CD4-positive, alpha-beta T cell treated with Interleukin-12 subunit alpha and Interleukin-12 subunit beta, for 1 hour (primary cell): ENCODE measurements at regions not wholly inside any gene's neighbourhood (a gene's known extent, or its start where the extent isn't known, plus 50 kb on each side); places are given as distances from the start of the nearest gene placed in this dataset.
"Not testable (repeated sequence)": the region's sequence is repeated elsewhere in the genome, so short reads cannot be mapped to it uniquely, and the experiment has no call there.

Experiments
- DNase-seq: peaks from one replicate; pipeline ENCODE4 v3.0.0-alpha.2; 2020

GRCh38 chr2:62410015-62410453 is 96.0 kb downstream of the TMEM17 start:
- DNase-seq, result no peak

GRCh38 chr2:62409442-62409841 is 96.6 kb downstream of the TMEM17 start:
- no peak for DNase-seq

DNA sequence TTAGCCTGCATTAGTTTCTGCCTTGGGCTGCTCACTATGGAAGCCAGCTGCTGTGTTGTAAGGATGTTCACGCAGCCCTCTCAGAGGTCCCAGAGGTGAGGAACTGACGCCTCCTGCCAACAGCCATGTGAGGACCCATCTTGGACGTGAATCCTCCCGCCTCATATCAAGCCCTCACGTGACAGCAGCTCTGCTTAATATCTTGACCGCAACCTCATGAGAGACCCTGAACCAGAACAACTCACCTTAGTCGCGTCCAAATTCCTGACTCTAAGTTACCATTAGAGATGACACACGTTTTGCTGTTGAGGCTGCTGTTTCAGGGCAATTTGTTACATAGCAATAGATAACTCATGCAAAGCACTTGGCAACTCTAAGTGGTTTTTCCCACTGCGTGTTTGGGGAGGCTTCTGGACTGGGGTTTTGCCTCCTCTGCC is 97.7 kb downstream of the TMEM17 start:
- no peak for DNase-seq

GRCh38 chr2:62407838-62408237 is 98.2 kb downstream of the TMEM17 start:
- DNase-seq, result no peak

DNA sequence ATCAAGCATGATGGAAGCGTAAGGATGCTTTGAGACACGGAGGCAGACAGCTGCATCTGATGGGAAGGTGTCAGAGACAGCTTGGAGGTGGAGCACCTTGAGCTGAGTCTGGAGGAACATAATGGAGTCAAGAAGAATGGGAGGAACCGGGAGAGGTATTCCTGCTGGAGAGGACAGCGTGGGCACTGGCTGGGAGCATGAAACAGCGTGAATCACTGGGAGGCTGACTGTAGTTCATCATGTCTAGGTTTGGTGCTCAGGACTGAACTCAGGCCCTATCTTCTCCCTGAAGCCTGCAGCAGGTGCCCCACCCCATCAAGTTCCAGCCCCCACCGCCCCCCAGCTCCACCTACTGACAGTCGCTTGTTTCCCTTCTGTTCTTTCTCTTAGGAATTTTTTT is 98.6 kb downstream of the TMEM17 start:
- no peak for DNase-seq

DNA sequence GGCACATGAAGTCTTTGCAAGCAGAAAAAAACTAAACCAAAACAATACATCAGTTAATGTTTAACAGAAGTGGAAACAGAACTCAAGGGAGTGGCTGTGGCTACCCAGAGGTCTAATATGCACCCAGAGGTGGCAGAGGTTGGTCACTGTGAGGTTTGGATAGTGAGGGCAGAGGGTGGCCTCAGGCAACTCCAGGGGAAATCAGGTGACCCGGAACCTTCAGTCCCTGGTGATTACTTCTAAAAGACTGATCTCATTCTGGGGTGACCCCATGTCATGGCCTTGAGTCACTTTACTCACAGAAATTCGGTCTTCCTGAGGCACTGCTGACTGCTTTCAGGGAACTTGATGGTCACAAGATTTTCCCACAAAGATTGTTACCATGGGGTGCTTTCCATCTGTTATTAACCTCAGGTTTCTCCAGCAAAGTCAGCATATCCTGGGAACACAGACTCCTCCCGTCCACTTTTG is 99.4 kb downstream of the TMEM17 start:
- DNase-seq, result no peak

DNA sequence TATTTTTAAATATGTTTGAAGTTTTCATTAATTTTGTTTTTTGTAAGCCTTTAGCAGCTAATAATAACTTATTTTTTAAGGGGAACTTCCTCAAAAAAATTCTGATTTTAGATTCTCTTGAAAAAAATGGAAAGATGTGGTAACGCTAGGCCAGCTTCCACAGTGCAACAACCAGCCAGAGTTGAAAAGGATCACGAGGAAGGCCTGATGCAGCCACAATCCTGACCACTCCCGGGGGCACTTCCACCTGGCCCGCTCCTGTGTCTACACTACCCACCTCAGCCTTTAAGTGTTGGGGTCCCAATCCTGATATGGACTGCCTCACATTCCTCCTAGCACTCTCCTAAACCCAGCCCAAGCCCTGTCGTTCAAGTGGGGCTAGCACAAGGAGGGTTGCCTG is 101.1 kb downstream of the TMEM17 start:
- no peak for DNase-seq

DNA sequence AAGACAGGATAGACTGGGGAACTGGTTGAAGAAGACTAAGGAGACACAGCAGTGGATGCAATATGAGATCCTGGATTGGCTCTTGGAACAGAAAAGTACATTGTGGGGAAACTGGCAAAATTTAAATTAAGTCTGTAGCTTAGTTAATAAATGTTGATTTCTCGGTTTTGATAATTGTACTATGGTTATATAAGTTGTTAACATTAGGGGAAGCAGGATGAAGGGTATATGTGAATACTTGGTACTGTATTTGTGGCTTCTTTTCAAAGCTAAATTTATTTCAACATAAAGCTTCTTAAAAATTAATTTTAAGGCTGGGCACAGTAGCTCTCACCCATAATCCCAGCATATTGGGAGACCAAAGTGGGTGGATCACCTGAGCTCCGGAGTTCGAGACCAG is 103.8 kb downstream of the TMEM17 start:
- no peak for DNase-seq

GRCh38 chr2:62398356-62398755 is 107.6 kb downstream of the TMEM17 start:
- no peak for DNase-seq

- no peak for DNase-seq
Measured at GRCh38 chr2:62396880-62397279, 109.1 kb downstream of the TMEM17 start.

GRCh38 chr2:62393293-62393692 is 112.7 kb downstream of the TMEM17 start:
- no peak for DNase-seq

- no peak for DNase-seq
Measured at GRCh38 chr2:62391696-62392095, 114.3 kb downstream of the TMEM17 start.

- DNase-seq, result not testable (repeated sequence)
Measured at GRCh38 chr2:62386378-62386777, 119.6 kb downstream of the TMEM17 start.

DNA sequence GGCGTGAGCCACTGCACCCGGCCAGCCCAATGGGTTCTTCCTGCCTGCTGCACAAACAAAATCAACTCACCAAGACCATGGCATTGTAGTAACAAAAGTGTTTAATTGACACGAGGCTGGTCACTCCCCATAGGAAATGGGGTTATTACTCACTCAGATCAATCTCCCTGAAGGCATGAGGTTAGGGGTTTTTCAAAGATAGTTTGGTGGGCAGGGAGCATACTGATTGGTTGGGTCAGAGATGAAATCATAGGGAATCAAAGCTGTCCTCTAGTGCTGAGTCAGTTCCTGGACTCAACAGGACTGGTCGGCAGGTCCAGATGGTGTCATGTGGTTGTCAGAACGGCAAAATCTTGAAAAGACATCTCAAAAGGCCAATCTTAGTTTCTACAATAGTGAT is 122.1 kb downstream of the TMEM17 start:
- DNase-seq, result no peak

DNA sequence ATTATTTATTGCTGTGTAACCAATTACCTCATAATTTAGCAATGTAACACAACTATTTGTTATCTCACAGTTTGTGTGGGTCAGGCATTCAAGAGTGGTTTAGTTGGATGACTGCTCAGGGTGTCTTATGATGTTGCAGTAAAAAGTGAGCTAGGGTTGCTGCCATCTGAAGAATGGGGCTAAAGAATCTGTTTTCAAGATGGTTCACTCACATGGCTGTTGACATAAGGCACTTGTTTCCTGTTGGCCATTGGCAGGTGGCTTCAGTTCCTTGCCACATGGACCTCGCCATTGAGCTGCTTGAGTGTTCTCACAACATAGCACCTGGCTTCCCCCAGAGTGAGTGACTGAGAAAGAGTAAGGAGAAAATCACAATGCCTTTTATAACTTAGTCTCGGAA is 123.2 kb downstream of the TMEM17 start:
- DNase-seq, result no peak

DNA sequence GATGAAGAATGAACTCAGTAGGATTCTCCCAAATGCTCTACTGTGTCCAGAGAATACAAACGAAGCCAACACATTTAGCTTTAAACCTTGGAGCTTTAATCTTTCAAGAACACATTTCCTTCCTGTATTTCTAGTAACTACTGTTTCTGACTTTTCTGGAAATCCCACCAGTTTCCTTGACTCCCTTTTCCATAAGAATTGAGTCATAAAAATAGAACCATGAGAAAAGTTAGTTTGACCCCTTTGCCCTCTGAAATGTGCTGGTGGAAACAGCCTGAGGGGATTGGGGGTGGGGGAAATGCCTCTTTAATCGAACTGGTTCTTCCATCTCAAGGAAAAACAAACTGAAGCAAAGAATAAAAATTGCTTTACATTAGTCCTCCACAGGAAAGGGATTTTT is 123.9 kb downstream of the TMEM17 start:
- DNase-seq, result no peak

GRCh38 chr2:62381656-62382055 is 124.3 kb downstream of the TMEM17 start:
- DNase-seq, result no peak

DNA sequence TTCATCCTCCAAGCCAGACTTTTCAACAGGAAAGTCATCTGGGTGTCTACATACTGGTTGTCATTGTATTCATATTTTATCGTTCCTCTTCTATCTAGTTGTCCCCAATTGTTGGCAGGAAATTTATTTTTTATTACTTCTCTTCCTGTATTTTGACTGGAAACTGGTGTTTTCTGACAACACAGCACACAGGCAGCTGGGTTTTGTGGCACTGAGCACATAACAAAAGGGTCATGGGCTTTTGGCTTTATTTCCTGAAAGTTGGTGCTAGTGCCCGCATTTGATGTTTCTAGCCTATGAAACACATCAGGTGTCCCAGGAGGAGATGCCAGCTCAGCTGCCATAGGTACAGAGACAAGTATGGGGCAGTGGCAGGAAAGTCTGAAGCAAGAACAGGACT is 126.4 kb downstream of the TMEM17 start:
- no peak for DNase-seq

DNA sequence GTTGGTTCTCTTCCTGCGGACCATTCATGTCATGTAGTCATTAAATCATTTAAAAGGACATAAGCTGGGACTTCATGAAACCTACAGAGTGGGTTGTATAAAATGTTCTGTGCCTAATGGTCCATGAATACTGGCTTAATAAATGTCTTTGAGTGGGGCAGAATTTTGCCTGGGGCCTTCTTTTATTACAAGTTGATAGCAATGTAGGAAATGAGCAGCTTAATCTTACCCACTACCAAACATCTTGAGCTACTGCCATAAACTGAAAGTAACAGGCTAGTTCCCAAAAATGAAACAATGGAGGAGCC is 130.9 kb downstream of the TMEM17 start:
- no peak for DNase-seq

GRCh38 chr2:62374301-62375112 is 131.5 kb downstream of the TMEM17 start:
- no peak for DNase-seq

DNA sequence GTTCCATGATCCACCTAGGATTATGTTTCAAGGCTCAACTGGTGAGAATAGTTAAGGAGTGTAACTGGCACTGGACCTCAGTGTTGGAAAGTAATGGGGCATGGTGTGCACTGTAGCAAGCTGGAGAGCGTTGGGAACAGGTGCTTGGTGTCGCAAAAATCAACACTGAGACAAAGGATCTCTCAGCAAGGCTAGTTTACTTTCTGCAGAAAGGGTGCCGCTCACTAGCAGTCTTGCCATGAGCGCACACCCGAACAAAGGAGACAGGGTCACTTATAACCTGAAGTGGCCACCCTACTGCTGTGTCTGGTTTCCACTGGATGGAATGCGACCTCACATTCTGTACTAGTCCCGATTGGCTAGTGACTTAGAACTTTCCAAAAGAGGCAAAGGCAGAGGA is 133.2 kb downstream of the TMEM17 start:
- DNase-seq, result no peak

DNA sequence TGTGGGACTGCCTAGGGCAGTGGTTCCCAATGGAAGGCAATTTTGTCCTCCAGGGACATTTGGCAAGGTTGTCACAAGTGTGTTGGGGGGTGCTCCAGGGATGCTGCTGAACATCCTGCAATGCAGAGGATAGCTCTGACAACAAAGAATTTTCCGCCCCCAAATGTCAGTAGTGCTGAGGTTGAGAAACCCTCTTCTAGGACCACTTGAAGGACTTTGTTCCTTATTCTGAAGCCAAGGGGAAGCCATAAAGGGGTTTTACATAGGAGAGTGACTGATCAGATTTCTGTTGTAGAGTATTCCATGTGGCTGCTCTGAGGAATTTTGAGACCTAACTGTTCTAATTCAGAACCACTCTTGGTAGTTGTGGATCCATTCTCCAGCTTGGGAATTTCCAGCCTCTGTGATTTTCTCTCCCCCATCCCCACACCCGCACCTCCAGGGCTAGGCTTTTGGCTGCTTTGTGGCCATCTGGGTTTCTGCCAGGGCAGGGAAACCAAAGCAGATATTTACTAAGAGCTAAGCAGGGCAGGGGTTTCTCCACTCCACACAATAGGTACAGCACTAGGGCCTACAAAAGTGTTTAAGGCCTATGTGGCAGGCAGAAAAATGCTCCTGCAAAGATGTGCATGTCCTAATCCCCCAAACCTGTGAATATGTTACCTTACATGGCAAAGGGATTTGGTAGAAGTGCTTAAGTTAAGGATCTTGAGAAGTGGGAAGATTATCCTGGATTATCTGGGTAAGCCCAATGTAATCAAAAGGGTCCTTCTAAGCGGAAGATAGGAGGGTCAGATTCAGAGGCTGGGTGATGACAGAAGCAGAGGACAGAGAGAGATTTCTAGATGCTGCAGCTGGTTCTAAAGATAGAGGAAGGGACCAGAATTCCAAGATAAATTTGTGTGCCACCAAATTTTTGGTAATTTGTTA is 135.4 kb downstream of the TMEM17 start:
- DNase-seq, result no peak

DNA sequence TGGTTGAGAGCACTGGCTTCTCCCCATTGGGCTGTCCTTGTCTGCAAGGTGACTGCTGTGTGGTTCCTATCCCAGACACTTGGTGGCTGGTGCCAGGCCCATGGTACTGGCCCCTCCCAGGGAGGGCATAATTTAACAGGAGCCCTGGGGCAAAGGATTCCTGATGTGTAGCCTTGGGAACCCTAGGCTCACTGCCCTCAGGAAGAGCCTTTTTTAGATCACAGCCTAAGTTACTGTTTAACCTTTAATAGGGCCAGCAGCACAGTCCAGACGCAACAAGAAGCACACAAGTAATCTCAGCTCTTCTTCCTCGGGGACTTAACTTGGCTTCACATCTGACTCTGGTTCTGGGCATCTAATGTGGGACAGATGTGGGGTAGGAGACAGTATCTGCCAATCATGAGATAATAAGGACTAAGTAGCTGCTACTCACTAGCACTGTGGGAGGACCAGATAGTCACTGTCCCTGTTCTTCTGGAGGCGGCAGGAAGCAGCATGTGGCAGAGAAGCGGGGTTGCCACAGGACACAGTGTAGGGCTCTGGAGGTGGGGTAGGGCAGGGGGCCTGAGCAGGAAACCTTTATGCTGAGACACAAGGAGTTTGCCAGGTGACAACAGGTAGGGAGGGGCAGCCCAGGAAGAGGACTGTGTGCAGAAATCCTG is 136.3 kb downstream of the TMEM17 start:
- no peak for DNase-seq
